Upper lobe of left lung (tissue), 4 donors: ENCODE measurements at regions not wholly inside any gene's neighbourhood (a gene's known extent, or its start where the extent isn't known, plus 50 kb on each side); places are given as distances from the start of the nearest gene placed in this dataset.

Source experiments
- CTCF ChIP-seq, 6 experiments: fragments of 450-650 bp in 4 of 6; fragments of 200-600 bp in 2 of 6; sonication (generic) in 2 of 6; IDR thresholded peaks; one replicate each; pipeline ENCODE4 v1.5.1; 2016 to 2019; ENCODE audit warnings: antibody characterized with exemption in 6 of 6
- EP300 ChIP-seq, 4 donors: sonication (generic); formaldehyde crosslinking; IDR thresholded peaks; one replicate each; pipeline ENCODE4 v1.5.1; 2017; ENCODE audit warnings: antibody characterized with exemption in 4 of 4, control low read depth in 2 of 4
- POLR2AphosphoS5 ChIP-seq, 2 donors: sonication (generic); formaldehyde crosslinking; IDR thresholded peaks; one replicate each; pipeline ENCODE4 v1.5.1; 2017; ENCODE audit warnings: antibody characterized with exemption in 2 of 2

DNA sequence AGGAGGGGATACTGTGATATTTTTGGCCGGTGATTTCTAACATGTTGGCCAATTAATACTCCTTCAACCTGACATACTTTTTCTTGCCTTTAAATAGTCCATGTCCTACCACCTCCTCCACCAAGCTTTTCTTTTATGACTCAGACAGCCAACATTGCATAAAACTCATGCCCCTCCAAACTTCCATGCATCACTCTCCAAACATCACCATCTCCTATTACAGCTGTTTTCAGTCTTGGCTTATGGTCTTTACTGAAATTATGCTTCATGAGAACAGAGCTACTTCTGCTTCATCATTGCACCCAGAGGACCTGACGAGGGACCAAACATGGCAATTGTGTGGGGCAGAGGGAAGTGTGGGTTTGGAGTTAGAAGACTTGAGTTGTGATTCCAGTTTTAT, 305.4 kb downstream of the LPIN1 start:
- TF ChIP-seq CTCF (IDR thresholded peaks at IDR 0.05) (no peak), POLR2AphosphoS5 (IDR thresholded peaks at IDR 0.05) (no peak), EP300 (IDR thresholded peaks at IDR 0.05) (no peak)
